Vagina (tissue), 2 donors: ENCODE measurements at regions not wholly inside any gene's neighbourhood (a gene's known extent, or its start where the extent isn't known, plus 50 kb on each side); places are given as distances from the start of the nearest gene placed in this dataset.

Source experiments
- CTCF ChIP-seq, 3 experiments: fragments of 450-650 bp in 2 of 3; fragments of 200-600 bp in 1 of 3; sonication (generic) in 1 of 3; IDR thresholded peaks; one replicate each; pipeline ENCODE4 v1.5.1; 2017 to 2019; ENCODE audit warnings: antibody characterized with exemption in 3 of 3, mild to moderate bottlenecking in 2 of 3, moderate library complexity in 2 of 3
- POLR2AphosphoS5 ChIP-seq, 2 donors: sonication (generic); formaldehyde crosslinking; IDR thresholded peaks; one replicate each; pipeline ENCODE4 v1.9.0; 2017; ENCODE audit warnings: antibody characterized with exemption in 2 of 2, mild to moderate bottlenecking in 2 of 2, low read depth in 1 of 2; ENCODE audit not compliant: insufficient read depth in 1 of 2

GRCh38 chr1:222329493-222330045 lies 218.3 kb downstream of the HHIPL2 start:
- TF ChIP-seq CTCF (IDR thresholded peaks at IDR 0.05) (no peak), POLR2AphosphoS5 (IDR thresholded peaks at IDR 0.05; ENCODE audit: insufficient read depth in 1 of 2, low read depth in 1 of 2) (no peak)
